ENCODE measurements at regions not wholly inside any gene's neighbourhood (a gene's known extent, or its start where the extent isn't known, plus 50 kb on each side); places are given as distances from the start of the nearest gene placed in this dataset.
A peak's percentile ranks its signal among the peaks of the same experiment; 100 is the strongest.

DNA sequence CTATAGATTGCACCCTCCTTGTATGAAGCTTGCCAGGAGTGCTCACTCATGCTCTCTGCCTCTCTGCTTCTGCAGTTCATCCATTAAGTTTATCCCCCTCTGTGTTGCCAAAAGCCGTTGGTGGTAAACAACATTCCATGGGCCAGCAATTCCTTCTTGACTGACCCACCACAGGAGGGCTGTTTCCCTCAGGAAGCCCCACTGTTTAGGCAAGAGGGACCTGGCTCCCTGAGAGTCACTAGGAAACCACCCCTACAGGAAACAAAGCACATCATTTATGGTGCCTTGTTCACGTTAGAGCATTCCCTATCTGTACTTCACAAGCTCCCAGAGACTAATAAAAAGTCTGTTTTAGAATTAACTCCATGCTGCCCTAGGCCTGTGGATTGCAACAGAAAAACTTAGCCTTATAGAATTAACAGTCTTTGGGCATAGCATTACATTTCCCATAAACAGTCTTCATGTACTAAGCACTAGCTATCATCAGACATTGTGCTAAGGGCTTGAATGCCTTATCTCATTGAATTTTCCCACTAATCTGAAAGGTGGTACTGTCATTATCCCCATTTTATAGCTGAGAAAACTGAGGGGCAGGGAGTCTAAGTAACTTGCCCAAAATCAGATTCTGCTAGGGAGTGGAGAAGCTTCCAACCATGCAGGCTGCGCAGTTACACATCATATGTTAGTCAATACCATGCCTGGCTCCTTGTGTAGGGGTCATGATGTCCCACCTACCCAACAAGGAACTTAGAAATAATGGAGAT, 149.9 kb downstream of the SHQ1 start:
- no peak for DNase-seq

- DNase-seq = no peak
Measured at GRCh38 chr3:72697717-72698116, 150.5 kb downstream of the SHQ1 start.

- no peak for DNase-seq
Measured at GRCh38 chr3:72696815-72697214, 151.4 kb downstream of the SHQ1 start.

- DNase-seq = no peak
Measured at GRCh38 chr3:72694398-72694797, 153.8 kb downstream of the SHQ1 start.

DNA sequence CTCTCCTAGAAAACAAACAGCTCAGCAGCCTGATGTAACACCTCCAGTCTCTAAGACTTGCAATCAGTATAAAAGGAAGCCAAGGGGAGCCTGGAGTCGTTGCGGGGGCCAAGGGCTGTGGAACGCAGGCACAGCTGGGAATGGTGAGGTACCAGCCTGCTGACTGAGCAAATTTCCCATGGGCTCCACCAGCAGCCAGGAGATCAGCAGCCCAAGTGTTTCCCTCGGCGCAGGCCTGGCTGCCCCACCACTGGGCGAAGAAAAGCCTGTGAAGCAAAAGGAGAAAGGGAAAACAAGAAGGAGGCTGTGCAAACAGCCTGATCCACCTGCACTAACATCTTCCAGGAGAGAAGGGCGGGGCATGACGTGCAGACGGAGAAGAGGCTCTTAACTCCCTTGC, 155.3 kb downstream of the SHQ1 start:
- no peak for DNase-seq

DNA sequence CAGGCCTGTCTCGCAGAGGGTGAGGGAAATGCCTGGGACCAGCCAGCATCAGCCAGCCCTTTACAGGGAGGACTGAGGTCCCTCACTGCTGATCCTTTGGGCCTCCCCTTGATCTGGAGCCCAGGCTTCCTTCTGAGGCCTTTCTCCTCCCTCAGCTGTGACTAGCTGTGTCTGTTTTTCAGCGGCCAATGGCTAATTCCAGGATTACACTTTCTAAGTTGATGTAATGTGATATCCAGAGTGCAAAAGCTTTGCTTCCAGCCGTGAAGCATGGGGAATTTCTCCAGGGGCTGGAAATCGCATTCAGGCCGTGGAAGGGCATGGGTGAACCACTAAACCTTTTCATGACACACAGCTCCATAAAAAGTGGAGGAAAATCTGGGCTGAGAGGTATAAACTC, 157.6 kb downstream of the SHQ1 start:
- DNase-seq = no peak

DNA sequence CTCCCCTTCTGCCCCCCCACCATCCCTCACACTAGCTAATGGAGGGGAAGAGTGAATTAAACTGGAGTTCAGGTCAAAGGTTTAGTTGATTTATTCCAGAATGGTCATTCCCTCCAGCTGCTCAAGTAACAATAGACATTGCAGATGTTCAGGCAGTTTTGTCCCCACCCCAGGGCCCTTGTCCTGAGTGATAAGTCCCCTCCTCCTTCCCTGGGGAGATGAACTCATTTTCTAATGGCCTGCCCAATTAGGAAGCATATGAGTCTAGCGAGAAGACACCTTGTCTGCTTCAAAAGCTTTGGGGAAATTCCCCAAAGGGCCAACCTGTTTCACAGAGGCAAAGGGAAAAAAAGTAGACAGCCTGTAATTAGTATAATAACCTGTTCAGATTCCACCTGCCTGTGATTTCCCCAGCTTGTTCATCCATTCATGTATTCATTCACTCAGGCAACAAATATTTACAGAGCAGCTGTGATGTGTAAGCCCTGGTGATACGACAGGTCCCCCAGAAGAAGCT, 165.3 kb downstream of the SHQ1 start:
- peak; percentile 57 for DNase-seq

DNA sequence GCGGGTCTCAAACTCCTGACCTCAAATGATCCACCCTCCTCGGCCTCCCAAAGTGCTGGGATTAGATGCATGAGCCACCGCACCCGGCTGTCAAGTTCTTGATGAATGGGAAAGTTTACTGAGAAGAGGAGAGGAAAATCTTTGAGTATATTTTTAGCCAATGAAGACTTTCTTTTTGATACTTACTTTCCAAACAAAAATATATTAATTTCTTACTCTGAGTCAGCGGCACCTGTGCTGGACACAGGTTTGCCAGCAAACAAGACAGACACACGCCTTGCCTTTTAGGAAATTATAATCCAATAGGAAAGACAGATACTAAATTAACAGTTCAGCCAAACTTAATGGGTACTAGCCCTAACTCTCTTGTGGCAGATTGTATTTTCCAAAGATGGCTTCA, 166.6 kb downstream of the SHQ1 start:
- DNase-seq = no peak

GRCh38 chr3:72680766-72681165, 167.5 kb downstream of the SHQ1 start:
- no peak for DNase-seq

- peak; percentile 32 for DNase-seq
Measured at GRCh38 chr3:72679540-72680198, 168.6 kb downstream of the SHQ1 start.

DNA sequence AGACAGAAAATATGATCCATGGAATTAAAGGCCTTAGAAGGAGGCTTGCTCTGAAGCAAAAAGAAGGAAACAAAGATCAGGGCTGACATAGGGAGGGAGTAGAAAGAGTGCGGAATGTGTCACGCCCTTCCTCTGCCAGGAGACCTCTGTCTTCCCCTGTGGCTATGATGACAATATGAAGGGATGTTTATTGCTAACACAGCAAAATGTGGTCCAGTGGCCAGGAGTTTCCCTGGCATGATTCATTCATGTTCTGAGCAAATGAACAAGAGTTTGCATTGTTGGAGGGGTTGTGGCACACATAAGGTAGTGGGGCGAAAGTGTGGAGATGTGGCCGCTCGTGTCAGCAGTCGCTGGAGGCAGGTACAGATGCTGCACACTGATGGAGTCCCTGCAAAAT, 169.4 kb downstream of the SHQ1 start:
- no peak for DNase-seq

DNA sequence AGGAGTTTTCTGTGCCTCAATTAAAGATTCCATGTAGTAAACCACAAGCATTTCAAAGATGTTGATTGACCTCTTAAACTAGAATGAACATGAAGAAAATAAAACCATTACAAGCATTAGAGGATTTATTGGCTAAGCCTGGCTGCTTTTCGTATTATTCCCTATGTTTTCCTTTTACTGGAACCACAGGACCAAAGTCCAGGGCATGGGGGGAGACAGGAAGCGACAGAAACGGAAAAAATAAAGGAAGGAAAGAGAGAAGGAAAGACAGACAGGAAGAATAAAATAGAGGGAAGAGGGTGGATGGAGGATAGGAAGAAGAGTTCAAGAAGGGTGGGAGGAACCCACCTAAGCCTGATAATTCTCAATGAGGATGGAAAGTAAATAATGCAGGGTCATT, 169.9 kb downstream of the SHQ1 start:
- no peak for DNase-seq

GRCh38 chr3:72675243-72675642, 173.0 kb downstream of the SHQ1 start:
- no peak for DNase-seq

- DNase-seq = no peak
Measured at GRCh38 chr3:72673011-72673771, 175.1 kb downstream of the SHQ1 start.

- no peak for DNase-seq
Measured at GRCh38 chr3:72669224-72669623, 179.0 kb downstream of the SHQ1 start.

DNA sequence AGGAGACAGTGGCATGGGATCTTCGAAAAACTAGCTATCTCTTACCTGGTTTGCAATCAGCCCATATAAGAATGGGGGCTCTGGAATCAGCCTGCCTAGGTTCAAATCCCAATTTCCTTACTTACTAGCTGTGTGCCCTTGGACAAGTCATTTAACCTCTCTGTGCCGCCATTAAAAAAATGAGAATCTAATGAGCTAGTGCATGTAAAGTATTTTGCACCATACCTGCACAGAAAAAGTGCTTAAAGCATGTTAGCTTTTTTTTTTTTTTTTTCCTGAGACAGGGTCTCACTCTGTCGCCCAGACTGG, 181.8 kb downstream of the SHQ1 start:
- no peak for DNase-seq

- no peak for DNase-seq
Measured at GRCh38 chr3:72665701-72666446, 182.4 kb downstream of the SHQ1 start.

- DNase-seq = no peak
Measured at GRCh38 chr3:72665103-72665502, 183.1 kb downstream of the SHQ1 start.

GRCh38 chr3:72664184-72664975, 183.9 kb downstream of the SHQ1 start:
- DNase-seq = no peak

- DNase-seq = peak; percentile 59
Measured at GRCh38 chr3:72663429-72663828, 184.8 kb downstream of the SHQ1 start.

- DNase-seq = peak; percentile 94
Measured at GRCh38 chr3:72661115-72661457, 187.2 kb downstream of the SHQ1 start.

Data from NCI-H1092 treated with DMSO at 0.1 percent for 48 hours (cell line).